Fibroblast of the conjunctiva (primary cell): ENCODE measurements at regions not wholly inside any gene's neighbourhood (a gene's known extent, or its start where the extent isn't known, plus 50 kb on each side); places are given as distances from the start of the nearest gene placed in this dataset.
"Not testable (repeated sequence)": the region's sequence is repeated elsewhere in the genome, so short reads cannot be mapped to it uniquely, and the experiment has no call there.

Experiments
- DNase-seq: peaks from one replicate; pipeline ENCODE4 v3.0.0-alpha.2; 2010; ENCODE audit warnings: low read depth

GRCh38 chr17:30584810-30585209 is 107.6 kb downstream of the GOSR1 start:
- DNase-seq, result no peak

- no peak for DNase-seq
These were observed 103.7 kb downstream of the GOSR1 start for GRCh38 chr17:30580916-30581315.

- DNase-seq, result no peak
These were observed 102.6 kb downstream of the GOSR1 start for GRCh38 chr17:30579610-30580315.

- not testable (repeated sequence) for DNase-seq
These were observed 101.0 kb downstream of the GOSR1 start for GRCh38 chr17:30578015-30578717.
